Activated T-cell treated with anti-CD3 and anti-CD28 coated beads for 4 hours (primary cell): ENCODE measurements at regions not wholly inside any gene's neighbourhood (a gene's known extent, or its start where the extent isn't known, plus 50 kb on each side); places are given as distances from the start of the nearest gene placed in this dataset.

Source experiments
- DNase-seq: peaks from one replicate; pipeline ENCODE4 v3.0.0-alpha.2; 2020

DNA sequence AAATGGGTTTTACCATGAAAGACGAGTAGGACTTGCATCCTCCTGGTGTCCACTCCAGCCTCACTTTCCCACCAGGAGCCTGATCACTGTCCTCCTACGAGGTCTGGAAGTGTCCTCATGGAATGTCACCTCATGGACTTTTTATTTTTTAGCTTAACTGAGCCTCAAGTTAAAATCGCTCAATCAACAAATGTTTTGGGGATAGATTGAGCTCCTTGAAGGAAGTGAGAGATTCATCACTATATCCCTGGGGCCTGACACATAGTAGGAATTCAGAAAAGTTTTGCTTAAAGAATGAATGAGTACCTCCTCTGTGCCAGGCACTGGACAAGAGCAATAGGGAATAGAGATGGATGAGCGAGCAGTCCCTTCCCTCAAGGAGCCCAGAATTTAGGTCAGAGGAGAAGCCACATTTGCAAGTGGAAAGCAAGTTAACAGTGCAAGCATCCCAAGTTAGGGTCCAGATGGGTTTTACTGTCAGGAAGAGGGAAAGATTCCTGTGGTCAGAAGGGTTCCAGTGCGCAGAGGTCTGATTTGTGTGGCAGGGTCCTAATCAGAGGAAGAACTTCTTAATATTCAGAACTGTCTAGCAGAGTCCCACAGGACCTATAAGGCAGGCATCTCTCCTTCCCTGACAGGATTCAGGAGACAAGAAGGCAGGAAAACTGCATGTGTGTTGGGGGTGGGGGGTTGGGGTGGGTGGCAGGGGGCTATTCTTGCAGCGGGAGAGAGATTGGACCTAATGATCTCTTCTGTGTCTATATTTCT, 67.0 kb downstream of the MYCN start:
- DNase-seq = no peak

DNA sequence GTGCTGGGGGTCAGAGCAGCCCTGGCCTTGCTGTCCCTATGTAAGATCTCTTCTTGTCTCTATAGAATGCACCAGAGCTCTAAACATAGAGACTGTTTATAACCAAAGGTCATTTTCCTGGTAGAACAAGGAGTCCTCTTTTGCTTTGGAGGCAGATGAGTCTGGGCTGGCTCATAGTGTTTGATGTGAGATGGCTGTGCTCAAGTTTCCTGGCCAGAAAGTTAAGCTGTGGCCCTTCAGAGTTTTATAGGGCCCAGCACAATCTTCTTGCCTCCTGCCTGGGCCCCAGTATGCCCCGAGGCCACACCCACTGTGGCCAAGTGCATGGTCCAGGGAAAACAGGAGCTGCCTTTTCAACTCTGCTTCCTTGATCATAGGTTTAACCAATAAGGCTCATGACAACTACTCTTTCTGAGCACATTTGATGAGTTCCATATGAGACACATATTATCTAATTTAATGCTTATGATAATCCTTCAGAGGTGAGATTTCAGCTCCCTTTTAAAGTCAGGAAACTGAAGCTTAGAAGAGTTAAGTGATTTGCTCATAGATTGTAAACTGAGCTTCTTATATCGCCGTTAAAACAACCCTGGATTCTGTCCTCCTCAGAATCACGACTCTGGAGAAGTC, 66.3 kb downstream of the MYCN start:
- DNase-seq = no peak

DNA sequence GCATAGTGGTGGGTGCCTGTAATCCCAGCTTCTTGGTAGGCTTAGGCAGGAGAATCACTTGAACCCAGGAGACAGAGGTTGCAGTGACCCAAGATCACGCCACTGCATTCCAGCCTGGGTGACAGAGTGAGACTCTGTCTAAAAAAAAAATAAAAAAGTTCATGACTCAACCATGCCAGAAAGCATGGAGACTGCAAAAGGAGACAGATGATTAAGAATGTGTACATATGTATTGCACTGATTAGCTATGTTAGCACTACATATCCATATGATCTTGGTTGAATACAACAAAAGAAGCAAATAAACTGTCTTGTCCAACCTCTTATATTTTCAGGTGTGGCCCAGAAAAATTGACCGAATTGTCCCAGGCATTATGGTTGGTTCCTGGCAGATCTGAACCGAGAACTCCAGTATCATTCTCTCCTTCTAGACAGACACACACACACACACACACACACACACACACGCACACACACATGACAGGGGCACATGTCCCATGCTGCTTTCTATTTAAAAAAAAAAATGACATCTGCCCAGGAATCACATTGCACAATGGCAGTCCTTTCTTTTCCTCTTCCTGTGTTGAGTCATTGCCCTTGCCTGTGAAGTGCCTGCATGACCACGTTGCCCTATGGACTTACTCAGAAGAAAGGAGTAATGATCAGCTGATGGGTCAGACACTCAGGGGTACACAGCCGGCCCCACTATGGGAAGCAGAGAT, 65.6 kb downstream of the MYCN start:
- no peak for DNase-seq

DNA sequence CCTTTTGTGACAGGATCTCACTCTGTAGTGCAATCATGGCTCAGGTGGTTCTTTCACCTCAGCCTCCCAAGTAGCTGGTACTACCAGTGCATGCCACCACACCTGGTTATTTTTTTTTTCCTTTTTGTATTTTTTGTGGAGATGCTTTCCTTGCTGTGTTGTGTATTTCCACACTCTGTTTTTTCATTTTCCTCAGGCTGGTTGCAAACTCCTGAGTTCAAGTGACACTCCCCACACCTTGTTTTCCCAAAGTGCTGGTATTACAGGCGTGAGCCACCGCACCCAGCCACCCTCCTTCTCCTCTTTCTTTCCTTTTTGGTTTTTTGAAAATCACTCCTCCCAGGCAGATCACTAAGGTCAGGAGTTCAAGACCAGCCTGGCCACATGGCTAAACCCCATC, 65.0 kb downstream of the MYCN start:
- no peak for DNase-seq

DNA sequence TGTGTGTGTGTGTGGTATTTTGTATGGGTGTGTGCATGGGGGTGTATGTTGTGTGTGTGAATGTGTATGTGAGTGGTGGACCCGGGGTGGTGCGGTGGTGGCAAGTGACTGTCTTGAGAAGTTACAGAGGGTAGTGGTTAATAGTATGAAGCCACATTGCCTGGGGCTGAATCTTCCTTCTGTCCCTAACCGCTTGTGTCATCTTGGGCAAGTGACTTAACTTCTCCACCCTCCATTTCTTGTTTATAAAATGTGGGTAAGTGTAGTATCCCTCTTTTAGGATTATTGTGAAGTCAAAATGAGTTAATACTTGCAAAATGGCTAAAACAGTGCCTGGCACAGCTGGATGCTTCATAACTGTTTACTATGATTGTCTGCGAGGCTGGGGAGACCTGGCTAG, 63.5 kb downstream of the MYCN start:
- DNase-seq = no peak

DNA sequence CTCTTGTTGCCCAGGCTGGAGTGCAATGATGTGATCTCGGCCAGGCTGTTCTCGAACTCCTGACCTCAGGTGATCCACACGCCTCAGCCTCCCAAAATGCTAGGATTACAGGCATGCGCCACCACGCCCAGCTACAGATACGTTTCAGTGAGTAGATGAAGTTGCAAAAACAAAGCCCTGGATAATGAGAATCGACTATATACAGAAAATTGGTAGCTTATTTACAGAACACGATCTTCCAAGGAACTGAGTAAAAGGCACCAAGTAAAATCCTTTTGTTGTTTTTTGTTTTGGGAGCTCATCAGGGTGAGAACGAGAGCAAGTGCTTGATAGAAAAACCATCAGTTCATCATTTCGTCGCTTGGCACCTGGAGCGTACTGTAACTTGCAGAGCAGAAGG, 62.8 kb downstream of the MYCN start:
- no peak for DNase-seq

DNA sequence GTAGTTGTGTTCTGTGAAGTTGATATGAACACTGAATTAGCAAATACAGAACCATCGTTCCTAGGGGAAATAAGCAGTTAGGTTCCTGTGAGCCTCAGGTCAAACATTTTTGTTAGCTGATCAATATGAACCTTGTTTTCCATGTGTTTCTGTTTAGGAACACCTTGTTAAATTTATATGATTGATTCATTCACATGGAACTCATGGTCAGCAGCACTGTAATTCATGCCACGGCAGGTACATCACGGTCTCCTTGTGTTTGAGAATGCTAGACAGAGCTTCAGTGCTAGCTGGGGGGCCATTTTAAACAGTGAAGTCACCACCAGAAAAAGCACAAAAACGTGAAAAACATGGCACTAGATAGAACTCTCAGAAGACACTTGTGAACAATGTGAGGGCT, 62.2 kb downstream of the MYCN start:
- no peak for DNase-seq

DNA sequence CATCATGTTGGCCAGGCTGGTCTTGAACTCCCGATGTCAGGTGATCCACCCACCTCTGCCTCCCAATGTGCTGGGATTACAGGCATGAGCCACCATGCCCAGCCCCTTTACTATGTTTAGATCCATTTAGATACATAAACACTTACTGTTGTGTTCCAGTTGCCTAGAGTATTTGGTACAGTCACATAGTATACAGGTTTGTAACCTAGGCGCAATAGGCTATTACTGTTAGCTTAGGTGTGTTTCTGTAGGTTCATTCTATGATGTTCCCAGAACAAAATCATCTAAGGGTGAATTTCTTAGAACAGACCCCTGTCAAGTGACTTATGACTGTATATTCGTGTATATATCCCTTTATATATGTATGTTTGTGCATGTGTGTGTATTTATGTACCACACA, 61.8 kb downstream of the MYCN start:
- no peak for DNase-seq

DNA sequence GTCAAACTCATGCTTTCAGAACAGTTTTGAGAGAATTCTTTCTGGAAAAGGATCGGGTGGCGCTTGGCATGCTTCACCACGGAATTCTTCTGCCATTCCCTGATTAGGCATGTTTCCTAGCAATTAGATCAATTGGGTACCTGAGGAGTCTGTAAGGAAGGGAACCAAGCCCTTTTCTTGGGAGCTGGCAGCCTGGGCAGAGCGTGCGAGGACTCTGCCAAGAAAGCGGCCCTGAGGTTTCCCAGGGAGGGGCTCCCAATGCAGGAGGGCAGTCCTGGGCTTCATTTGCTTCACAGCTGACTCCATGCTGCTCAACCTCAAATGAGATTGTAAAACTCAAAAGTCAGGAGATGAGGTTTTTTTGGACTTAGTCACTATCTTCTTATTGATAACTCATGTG, 60.3 kb downstream of the MYCN start:
- DNase-seq = no peak

DNA sequence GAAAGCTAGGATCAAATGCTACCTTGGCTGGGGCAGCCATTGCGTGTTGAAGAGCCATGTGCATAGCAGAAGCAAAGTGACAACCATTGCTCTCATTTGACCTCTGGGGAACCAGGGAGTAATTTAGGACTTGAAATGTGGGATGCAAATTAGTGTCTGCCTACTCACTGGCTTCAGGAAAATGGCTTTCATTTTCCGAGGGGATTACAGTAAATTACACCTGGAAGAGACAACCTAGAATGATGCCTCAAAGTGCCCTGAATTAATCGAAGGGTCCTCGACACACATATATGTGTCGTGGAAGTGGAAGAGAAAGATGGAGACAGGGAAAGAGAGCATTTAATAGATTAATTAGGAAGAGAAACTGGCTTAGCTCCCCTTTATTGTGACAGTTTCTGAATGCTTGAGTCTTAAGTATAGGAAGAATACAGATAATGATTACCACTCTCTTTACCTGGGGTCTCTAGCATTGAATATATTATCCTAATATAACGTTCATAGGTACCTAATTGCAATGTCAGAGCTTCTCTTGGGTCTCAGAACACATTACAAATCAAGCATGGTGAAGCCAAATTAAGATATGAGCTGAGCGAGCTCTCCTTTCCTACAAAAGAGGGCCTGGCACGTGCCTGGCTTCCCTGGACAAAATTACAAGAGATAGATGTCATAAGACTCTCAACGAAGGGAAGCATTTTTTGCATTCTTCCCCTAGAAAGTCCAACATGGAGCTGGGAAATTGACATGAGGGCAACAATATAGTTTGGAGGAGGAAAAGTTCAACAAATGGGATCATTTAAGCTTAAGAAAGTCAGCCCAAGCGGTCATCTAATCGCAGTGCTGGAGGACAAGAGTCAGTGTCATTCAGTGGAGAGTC, 59.5 kb downstream of the MYCN start:
- no peak for DNase-seq

DNA sequence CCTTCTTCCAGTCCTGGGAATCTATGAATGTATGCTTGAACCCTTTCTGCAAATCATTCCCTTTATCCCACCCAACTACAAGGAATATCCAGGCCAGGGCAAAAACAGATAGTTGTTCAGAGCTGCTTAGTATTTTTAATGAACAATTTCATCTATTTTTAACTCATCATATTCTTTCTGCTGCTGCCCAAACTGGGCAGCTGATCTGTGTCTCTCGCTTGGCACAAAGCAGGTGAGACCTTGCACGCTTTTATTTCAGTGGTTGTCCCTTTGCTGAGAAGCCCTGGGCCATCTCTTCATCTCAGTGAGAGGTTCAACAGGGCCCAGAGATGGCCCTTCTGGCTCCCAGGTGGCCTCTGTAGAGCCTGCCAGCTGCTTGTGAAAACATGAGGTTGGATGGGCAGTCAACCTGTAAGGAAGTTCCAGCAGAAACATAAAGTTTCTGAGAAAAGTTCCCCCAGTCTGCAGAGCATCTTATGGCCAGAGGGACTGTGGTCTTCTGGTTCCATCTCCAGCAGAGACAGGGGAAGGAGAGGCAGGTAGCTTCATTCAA, 57.5 kb downstream of the MYCN start:
- DNase-seq = no peak

DNA sequence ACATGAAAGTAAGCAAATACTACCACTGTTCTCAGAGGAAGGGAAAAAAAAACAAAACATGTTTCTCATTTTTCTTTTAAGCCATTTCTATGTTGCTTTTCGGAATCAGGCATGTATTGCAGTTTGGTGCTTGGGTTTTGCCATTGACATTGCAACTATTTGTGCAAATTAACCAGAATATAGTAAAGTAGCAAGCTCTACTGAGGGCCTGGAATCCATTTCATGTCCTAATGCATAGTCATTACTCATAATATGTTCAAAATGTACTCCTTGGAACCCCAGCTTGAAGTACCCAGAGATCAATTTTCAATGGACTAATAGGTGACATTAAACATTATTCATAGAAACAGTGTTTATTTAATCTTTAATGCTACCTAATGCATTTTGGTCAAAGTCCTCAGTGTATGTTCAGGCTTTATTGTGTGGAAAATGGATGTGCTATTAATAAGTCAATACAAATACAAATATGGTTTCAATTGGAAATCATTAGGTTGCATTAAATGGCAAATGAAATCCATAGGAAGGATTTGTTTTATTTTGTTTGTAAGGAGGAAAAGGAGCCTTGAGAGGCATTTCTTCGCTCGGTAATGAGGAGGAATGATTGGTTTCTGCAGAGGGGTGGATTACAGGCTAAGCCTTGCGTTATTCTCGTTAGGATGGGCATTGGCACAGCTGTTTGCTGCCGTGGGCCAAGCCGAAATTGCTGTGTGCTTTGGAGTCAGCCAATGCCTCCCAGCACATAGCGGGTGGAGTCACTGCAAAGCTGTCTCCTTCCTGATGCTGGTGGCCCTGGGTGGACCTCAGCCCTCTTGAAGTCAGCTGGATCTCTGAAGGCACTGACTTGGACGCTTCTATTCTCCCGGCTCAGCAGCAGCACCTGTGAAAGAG, 56.4 kb downstream of the MYCN start:
- no peak for DNase-seq
